ENCODE measurements at regions not wholly inside any gene's neighbourhood (a gene's known extent, or its start where the extent isn't known, plus 50 kb on each side); places are given as distances from the start of the nearest gene placed in this dataset.

GRCh38 chr7:341841-342638 lies 52.1 kb downstream of the FOXL3 start:
- no peak for TF ChIP-seq CTCF (tag by site-specific recombination; IDR thresholded peaks at IDR 0.05)
- TF ChIP-seq ZNF791 (tag by site-specific recombination; IDR thresholded peaks at IDR 0.05): no peak
- TF ChIP-seq TRIM28 (IDR thresholded peaks at IDR 0.05; ENCODE audit: borderline replicate concordance, low read length): no peak
- TF ChIP-seq ZBTB10 (tag by site-specific recombination; IDR thresholded peaks at IDR 0.05): no peak
- TF ChIP-seq ZNF18 (tag by site-specific recombination; IDR thresholded peaks at IDR 0.05): no peak
- no peak for TF ChIP-seq ZNF660 (tag by site-specific recombination; IDR thresholded peaks at IDR 0.05)
- no peak for TF ChIP-seq ZNF776 (tag by site-specific recombination; IDR thresholded peaks at IDR 0.05; ENCODE audit: borderline replicate concordance)
- no peak for TF ChIP-seq TSHZ1 (tag by site-specific recombination; IDR thresholded peaks at IDR 0.05; ENCODE audit: borderline replicate concordance)
- TF ChIP-seq ZNF560 (tag by site-specific recombination; IDR thresholded peaks at IDR 0.05; ENCODE audit: borderline replicate concordance): no peak
- TF ChIP-seq ZBTB7A (tag by site-specific recombination; IDR thresholded peaks at IDR 0.05; ENCODE audit: low read depth): no peak
- TF ChIP-seq INSM2 (tag by site-specific recombination; IDR thresholded peaks at IDR 0.05): no peak
- no peak for TF ChIP-seq MZF1 (tag by site-specific recombination; IDR thresholded peaks at IDR 0.05; ENCODE audit: borderline replicate concordance)
- no peak for TF ChIP-seq SCRT2 (tag by site-specific recombination; IDR thresholded peaks at IDR 0.05)
- no peak for TF ChIP-seq KLF10 (tag by site-specific recombination; IDR thresholded peaks at IDR 0.05)

Measured in HEK293 (cell line).